Nephron progenitor cell (in vitro differentiated cells): ENCODE measurements at regions not wholly inside any gene's neighbourhood (a gene's known extent, or its start where the extent isn't known, plus 50 kb on each side); places are given as distances from the start of the nearest gene placed in this dataset.

ENCODE experiments used
- DNase-seq: peaks from one replicate; pipeline ENCODE4 v3.0.0; 2021
- H3K27ac Mint-ChIP-seq: 2 replicates; pipeline ENCODE4 v1.8.0; 2021; ENCODE audit warnings: mild to moderate bottlenecking, moderate library complexity, mixed read lengths
- H3K27me3 Mint-ChIP-seq: 2 replicates; pipeline ENCODE4 v1.8.0; 2021; ENCODE audit warnings: mild to moderate bottlenecking, low read depth, mixed read lengths; ENCODE audit not compliant: poor library complexity
- H3K36me3 Mint-ChIP-seq: 2 replicates; pipeline ENCODE4 v1.8.0; 2021; ENCODE audit warnings: low read depth, mixed read lengths
- H3K4me1 Mint-ChIP-seq: 2 replicates; pipeline ENCODE4 v1.8.0; 2021; ENCODE audit warnings: mixed read lengths
- H3K4me3 Mint-ChIP-seq: 2 replicates; pipeline ENCODE4 v1.8.0; 2021; ENCODE audit warnings: mild to moderate bottlenecking, moderate library complexity, mixed read lengths
- H3K9me3 Mint-ChIP-seq: 2 replicates; pipeline ENCODE4 v1.8.0; 2021; ENCODE audit warnings: mild to moderate bottlenecking, moderate library complexity, mixed read lengths
- CTCF ChIP-seq: fragments of 200-600 bp; sonication (generic); IDR thresholded peaks from 2 replicates; pipeline ENCODE4 v1.5.0; 2021; ENCODE audit warnings: antibody characterized with exemption

- Mint-ChIP-seq H3K9me3 (no peaks in the 10 kb centered on the region), H3K36me3 (no peaks in the 10 kb centered on the region), H3K4me1 (no peaks in the 10 kb centered on the region), H3K27ac (no peak overlapping the region), H3K27me3 (peaks cover 7% of the 10 kb centered on the region), H3K4me3 (no peak overlapping the region)
- peak; percentile 52 for TF ChIP-seq CTCF
- DNase-seq: peak; percentile 25
These were observed 1728.3 kb upstream of the CDH9 start for GRCh38 chr5:28766565-28767158.

GRCh38 chr5:28751396-28751795 is 1713.0 kb upstream of the CDH9 start:
- no peak overlapping the region for H3K27ac Mint-ChIP-seq
- TF ChIP-seq CTCF: no peak
- no peaks in the 10 kb centered on the region for H3K9me3 Mint-ChIP-seq
- no peaks in the 10 kb centered on the region for H3K36me3 Mint-ChIP-seq
- peaks cover 3% of the 10 kb centered on the region for H3K27me3 Mint-ChIP-seq
- peaks cover 4% of the 10 kb centered on the region for H3K4me1 Mint-ChIP-seq
- DNase-seq: no peak
- H3K4me3 Mint-ChIP-seq: no peak overlapping the region

- H3K9me3 Mint-ChIP-seq: no peaks in the 10 kb centered on the region
- peaks cover 4% of the 10 kb centered on the region for H3K4me1 Mint-ChIP-seq
- H3K36me3 Mint-ChIP-seq: no peaks in the 10 kb centered on the region
- H3K4me3 Mint-ChIP-seq: no peak overlapping the region
- no peak overlapping the region for H3K27ac Mint-ChIP-seq
- no peak for TF ChIP-seq CTCF
- DNase-seq: no peak
- no peaks in the 10 kb centered on the region for H3K27me3 Mint-ChIP-seq
These were observed 1711.9 kb upstream of the CDH9 start for GRCh38 chr5:28750251-28750650.

GRCh38 chr5:28748446-28748845 is 1710.1 kb upstream of the CDH9 start:
- H3K36me3 Mint-ChIP-seq: no peaks in the 10 kb centered on the region
- H3K4me1 Mint-ChIP-seq: peaks cover 4% of the 10 kb centered on the region
- H3K27me3 Mint-ChIP-seq: no peaks in the 10 kb centered on the region
- no peaks in the 10 kb centered on the region for H3K9me3 Mint-ChIP-seq
- no peak overlapping the region for H3K4me3 Mint-ChIP-seq
- DNase-seq: no peak
- peak overlapping the region; percentile 36 for H3K27ac Mint-ChIP-seq
- TF ChIP-seq CTCF: no peak

GRCh38 chr5:28743716-28744110 is 1705.3 kb upstream of the CDH9 start:
- H3K9me3 Mint-ChIP-seq: no peaks in the 10 kb centered on the region
- H3K27me3 Mint-ChIP-seq: peaks cover 8% of the 10 kb centered on the region
- DNase-seq: no peak
- H3K36me3 Mint-ChIP-seq: no peaks in the 10 kb centered on the region
- H3K4me3 Mint-ChIP-seq: no peak overlapping the region
- H3K4me1 Mint-ChIP-seq: peaks cover 4% of the 10 kb centered on the region
- no peak overlapping the region for H3K27ac Mint-ChIP-seq
- no peak for TF ChIP-seq CTCF

- DNase-seq: no peak
- Mint-ChIP-seq H3K4me3 (no peak overlapping the region), H3K4me1 (peaks cover 1% of the 10 kb centered on the region)
These were observed 1704.8 kb upstream of the CDH9 start for GRCh38 chr5:28743025-28743715.

More at GRCh38 chr5:28743025-28743715, 1704.8 kb upstream of the CDH9 start:
- Mint-ChIP-seq H3K9me3 (no peaks in the 10 kb centered on the region), H3K27ac (no peak overlapping the region), H3K36me3 (no peaks in the 10 kb centered on the region), H3K27me3 (peaks cover 8% of the 10 kb centered on the region)
- no peak for TF ChIP-seq CTCF
